CD14-positive monocyte (primary cell): ENCODE measurements at regions not wholly inside any gene's neighbourhood (a gene's known extent, or its start where the extent isn't known, plus 50 kb on each side); places are given as distances from the start of the nearest gene placed in this dataset.

Experiments
- DNase-seq, 3 donors: peaks; one replicate each; pipeline ENCODE4 v3.0.0-alpha.2; 2011 to 2022
- H2AFZ ChIP-seq: 2 replicates; pipeline ENCODE4 v1.6.0; 2012; ENCODE audit warnings: mild to moderate bottlenecking, low read depth, low read length, inconsistent platforms; ENCODE audit not compliant: insufficient read depth, poor library complexity, severe bottlenecking
- H3K27ac ChIP-seq, 2 donors: 1 replicate in 1 of 2; 2 replicates in 1 of 2; pipeline ENCODE4 v1.5.1; 2012 to 2013; ENCODE audit warnings: low read length in 2 of 2, control low read depth in 1 of 2, inconsistent platforms in 1 of 2, low read depth in 1 of 2, mild to moderate bottlenecking in 1 of 2
- H3K27me3 ChIP-seq, 2 donors: one replicate each; pipeline versions ENCODE4 v1.6.0 to v1.6.1; 2011 to 2013; ENCODE audit warnings: low read length in 2 of 2; ENCODE audit not compliant: control insufficient read depth in 2 of 2, insufficient read depth in 2 of 2
- H3K36me3 ChIP-seq, 2 donors: replicated peaks in 1 of 2; 1 replicate in 1 of 2; 2 replicates in 1 of 2; pipeline versions ENCODE4 v1.5.1 to v1.6.1; 2012 to 2013; ENCODE audit warnings: low read length in 2 of 2, control low read depth in 1 of 2, inconsistent platforms in 1 of 2, mild to moderate bottlenecking in 1 of 2; ENCODE audit not compliant: insufficient read depth in 2 of 2, control insufficient read depth in 1 of 2
- H3K4me1 ChIP-seq, 2 donors: 1 replicate in 1 of 2; 2 replicates in 1 of 2; pipeline versions ENCODE4 v1.5.1 to v1.6.1; 2012 to 2013; ENCODE audit warnings: low read length in 2 of 2, control low read depth in 1 of 2, inconsistent platforms in 1 of 2, mild to moderate bottlenecking in 1 of 2, moderate library complexity in 1 of 2; ENCODE audit not compliant: insufficient read depth in 2 of 2, control insufficient read depth in 1 of 2
- H3K4me2 ChIP-seq: replicated peaks from 2 replicates; pipeline ENCODE3; 2012; ENCODE audit warnings: low read length, moderate library complexity, mild to moderate bottlenecking; ENCODE audit not compliant: poor library complexity, severe bottlenecking; ENCODE audit errors: extremely low read depth
- H3K4me3 ChIP-seq, 3 experiments: fragments of 200-600 bp in 1 of 3; sonication (generic) in 1 of 3; replicated peaks in 1 of 3; 1 replicate in 2 of 3; 2 replicates in 1 of 3; pipeline ENCODE4 v1.5.1; 2011 to 2013; ENCODE audit warnings: low read length in 3 of 3, mild to moderate bottlenecking in 3 of 3, control low read depth in 2 of 3, low read depth in 2 of 3, inconsistent platforms in 1 of 3, moderate library complexity in 1 of 3
- H3K79me2 ChIP-seq: 2 replicates; pipeline ENCODE4 v1.6.0; 2012; ENCODE audit warnings: mild to moderate bottlenecking, control low read depth, inconsistent platforms, low read length, moderate library complexity; ENCODE audit not compliant: insufficient read depth
- H3K9ac ChIP-seq: 2 replicates; pipeline ENCODE4 v1.6.0; 2017; ENCODE audit warnings: low read length, mild to moderate bottlenecking; ENCODE audit not compliant: insufficient read depth, poor library complexity, severe bottlenecking
- H3K9me3 ChIP-seq, 2 donors: replicated peaks in 1 of 2; 1 replicate in 1 of 2; 2 replicates in 1 of 2; pipeline versions ENCODE4 v1.5.1 to v1.6.1; 2012 to 2013; ENCODE audit warnings: low read length in 2 of 2, control low read depth in 1 of 2; ENCODE audit not compliant: control insufficient read depth in 1 of 2, insufficient read depth in 1 of 2
- H4K20me1 ChIP-seq: 2 replicates; pipeline ENCODE4 v1.6.0; 2012; ENCODE audit warnings: mild to moderate bottlenecking, low read length, control low read depth, moderate library complexity; ENCODE audit not compliant: insufficient read depth
- H3K27ac Mint-ChIP-seq, 7 donors: one replicate each; pipeline ENCODE4 v1.8.0; 2020; ENCODE audit warnings: mild to moderate bottlenecking in 7 of 7, mixed read lengths in 7 of 7, moderate library complexity in 6 of 7, inconsistent platforms in 2 of 7
- H3K27me3 Mint-ChIP-seq, 3 donors: one replicate each; pipeline ENCODE4 v1.8.0; 2021 to 2022; ENCODE audit warnings: low read depth in 3 of 3, mild to moderate bottlenecking in 3 of 3, mixed read lengths in 3 of 3, moderate library complexity in 3 of 3, inconsistent platforms in 1 of 3
- H3K36me3 Mint-ChIP-seq, 2 donors: one replicate each; pipeline ENCODE4 v1.8.0; 2020; ENCODE audit warnings: mixed read lengths in 2 of 2, inconsistent platforms in 1 of 2, mild to moderate bottlenecking in 1 of 2
- H3K4me1 Mint-ChIP-seq: one replicate; pipeline ENCODE4 v1.8.0; 2020; ENCODE audit warnings: mild to moderate bottlenecking, mixed read lengths
- H3K4me3 Mint-ChIP-seq, 2 donors: one replicate each; pipeline ENCODE4 v1.8.0; 2020; ENCODE audit warnings: mild to moderate bottlenecking in 2 of 2, mixed read lengths in 2 of 2, moderate library complexity in 1 of 2
- H3K9me3 Mint-ChIP-seq, 7 donors: one replicate each; pipeline ENCODE4 v1.8.0; 2020 to 2022; ENCODE audit warnings: mixed read lengths in 7 of 7, mild to moderate bottlenecking in 6 of 7, moderate library complexity in 6 of 7, inconsistent platforms in 2 of 7
- CTCF ChIP-seq: fragments of 200-600 bp; IDR thresholded peaks from one replicate; pipeline ENCODE4 v1.8.0; 2022; ENCODE audit warnings: antibody characterized with exemption, mild to moderate bottlenecking
- WGBS: methylation state at CpG from one replicate; pipeline ENCODE4 v1.1.5; 2013; ENCODE audit warnings: missing lambda C conversion rate; ENCODE audit not compliant: insufficient coverage; 5-methylcytosine and 5-hydroxymethylcytosine counted together
- intact Hi-C, 2 donors: fragments of 100-400 bp; cut with micrococcal nuclease; formaldehyde crosslinking; loops; one replicate each; pipeline versions ENCODE4 v1.15.0 to v1.15.1; 2023

GRCh38 chr10:62463364-62463763 lies 89.2 kb downstream of the ZNF365 start:
- Histone ChIP-seq H3K4me2 (no peak overlapping the region), H3K36me3 (no peaks in the 10 kb centered on the region), H3K79me2 (no peaks in the 10 kb centered on the region), H3K27me3 (peaks cover 0 to 2% of the 10 kb centered on the region in 2 donors), H3K27ac (no peak overlapping the region), H3K9me3 (peaks cover 16 to 20% of the 10 kb centered on the region in 2 donors), H3K4me1 (no peaks in the 10 kb centered on the region), H4K20me1 (no peaks in the 10 kb centered on the region), H3K9ac (no peak overlapping the region), H3K4me3 (no peak overlapping the region), H2AFZ (no peak overlapping the region)
- no peak for DNase-seq
- TF ChIP-seq CTCF, result no peak
- WGBS, result 89% methylated on average over 1 of the region's 3 CpGs
- peaks cover 0 to 2% of the 10 kb centered on the region in 2 donors for H3K36me3 Mint-ChIP-seq
- H3K4me3 Mint-ChIP-seq, result no peak overlapping the region
- peaks cover 0 to 5% (median 3%) of the 10 kb centered on the region in 3 donors for H3K27me3 Mint-ChIP-seq
- intact Hi-C loops, result no loop called here
- peaks cover 11 to 22% (median 16%) of the 10 kb centered on the region in 7 donors for H3K9me3 Mint-ChIP-seq
- H3K27ac Mint-ChIP-seq, result no peak overlapping the region
- peaks cover 4% of the 10 kb centered on the region for H3K4me1 Mint-ChIP-seq

GRCh38 chr10:62464308-62464707 lies 90.1 kb downstream of the ZNF365 start:
- no peak overlapping the region for H3K27ac ChIP-seq
- peaks cover 0 to 4% (median 3%) of the 10 kb centered on the region in 3 donors for H3K27me3 Mint-ChIP-seq
- no peak overlapping the region for H3K9ac ChIP-seq
- H3K79me2 ChIP-seq, result no peaks in the 10 kb centered on the region
- no peak overlapping the region for H3K27ac Mint-ChIP-seq
- TF ChIP-seq CTCF, result no peak
- no peak overlapping the region for H3K4me3 ChIP-seq
- peaks cover 16 to 20% of the 10 kb centered on the region in 2 donors for H3K9me3 ChIP-seq
- peaks cover 0 to 2% of the 10 kb centered on the region in 2 donors for H3K27me3 ChIP-seq
- peaks cover 11 to 22% (median 16%) of the 10 kb centered on the region in 7 donors for H3K9me3 Mint-ChIP-seq
- H3K4me3 Mint-ChIP-seq, result no peak overlapping the region
- H3K36me3 Mint-ChIP-seq, result peaks cover 0 to 2% of the 10 kb centered on the region in 2 donors
- H3K4me2 ChIP-seq, result no peak overlapping the region
- intact Hi-C loops, result no loop called here
- no peak for DNase-seq
- H4K20me1 ChIP-seq, result no peaks in the 10 kb centered on the region
- H2AFZ ChIP-seq, result no peak overlapping the region
- no CpG with 5 or more reads among the region's 2 CpGs for WGBS
- H3K36me3 ChIP-seq, result no peaks in the 10 kb centered on the region
- no peaks in the 10 kb centered on the region for H3K4me1 ChIP-seq
- H3K4me1 Mint-ChIP-seq, result peaks cover 4% of the 10 kb centered on the region
